ENCODE measurements at regions not wholly inside any gene's neighbourhood (a gene's known extent, or its start where the extent isn't known, plus 50 kb on each side); places are given as distances from the start of the nearest gene placed in this dataset.

DNA sequence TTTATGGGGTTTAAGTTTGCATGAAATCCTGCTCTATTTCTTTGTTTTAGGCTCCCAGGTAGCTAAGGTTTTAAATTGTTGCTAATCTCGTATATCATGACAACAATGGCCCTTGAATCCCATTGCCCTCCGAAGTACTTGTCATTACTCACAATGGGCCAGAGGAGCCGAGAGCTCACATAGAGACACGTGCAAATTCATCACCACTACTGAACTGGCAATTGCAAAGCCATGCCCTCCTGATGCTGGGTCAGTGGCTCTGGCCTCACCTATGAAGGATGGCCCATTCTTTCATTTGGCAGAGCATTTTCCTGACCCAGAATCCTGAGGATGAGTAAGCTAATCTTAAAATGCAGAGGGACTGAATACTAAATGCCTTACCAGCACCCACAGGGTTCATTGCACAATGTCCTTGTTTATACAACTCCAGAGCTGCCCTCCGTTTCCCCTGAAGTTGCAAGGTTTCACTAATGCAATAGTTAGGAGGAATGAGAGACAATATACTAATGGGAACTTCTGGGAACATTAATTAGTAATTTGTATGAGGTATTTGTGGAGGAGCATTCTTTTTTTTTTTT is 71.6 kb upstream of the GAREM1 start:
- DNase-seq, result peak; percentile 14

DNA sequence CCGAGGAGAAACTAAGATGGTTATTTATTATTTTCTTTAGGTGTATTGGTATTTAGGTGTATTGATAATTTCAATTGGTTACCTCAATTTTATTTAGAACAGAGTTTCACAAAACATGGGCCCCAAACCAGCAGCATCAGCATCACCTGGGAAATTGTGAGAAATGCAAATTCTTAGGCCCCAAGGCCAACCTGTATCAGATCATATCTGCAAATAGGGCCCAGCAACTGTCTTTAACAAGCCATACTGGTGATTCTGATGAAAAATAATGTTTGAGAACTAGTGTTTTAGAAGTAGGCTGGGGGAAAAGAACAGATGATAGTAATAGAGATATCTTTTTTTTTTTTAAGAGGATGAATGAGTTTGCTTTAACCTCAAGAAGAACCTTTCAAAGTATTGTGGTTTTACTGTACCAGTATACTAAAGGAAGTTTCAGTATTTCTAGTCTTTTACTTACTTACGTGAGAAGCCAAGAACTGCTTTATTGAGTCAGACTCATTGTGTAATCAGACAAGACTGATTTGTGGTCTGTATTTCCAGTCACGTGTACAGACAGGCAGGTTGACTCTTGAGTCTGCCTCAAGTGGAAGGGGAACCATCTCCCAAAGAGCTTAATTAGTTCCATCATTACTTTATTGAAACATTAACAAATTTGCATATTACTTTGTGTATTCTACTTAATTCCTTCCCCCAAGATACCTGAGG is 60.4 kb upstream of the GAREM1 start:
- peak; percentile 39 for DNase-seq

DNA sequence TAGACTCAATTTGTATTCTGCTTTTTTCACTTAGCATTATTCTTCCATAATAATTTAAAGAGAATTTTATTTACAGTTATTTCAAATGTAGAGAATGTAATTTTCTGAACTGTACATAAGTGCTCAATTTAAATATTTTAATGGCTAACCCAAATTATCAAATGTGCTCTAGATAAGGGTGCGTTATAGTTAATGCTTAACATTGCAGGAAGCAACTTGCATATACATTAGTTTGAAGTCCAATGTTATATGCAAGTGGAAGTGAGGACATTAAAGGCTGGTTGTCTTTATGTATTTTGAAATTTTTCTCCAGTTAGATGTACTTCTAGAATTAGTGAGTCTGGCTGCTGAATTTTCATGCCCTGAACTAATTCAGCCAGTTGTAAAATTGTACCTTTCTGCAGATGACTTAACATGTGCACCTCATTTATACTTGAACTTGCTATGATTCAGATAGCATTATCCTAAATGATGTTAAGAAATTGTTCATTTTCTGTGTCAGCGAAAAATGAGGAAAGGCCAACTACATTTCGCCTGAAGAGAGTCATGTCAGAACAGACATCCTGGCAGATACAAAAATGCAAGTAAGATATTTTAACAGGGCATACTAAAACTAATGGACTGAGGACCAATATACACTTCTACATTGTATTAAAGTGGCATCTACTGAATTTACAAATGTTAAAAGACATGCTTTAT is 59.2 kb upstream of the GAREM1 start:
- no peak for DNase-seq

DNA sequence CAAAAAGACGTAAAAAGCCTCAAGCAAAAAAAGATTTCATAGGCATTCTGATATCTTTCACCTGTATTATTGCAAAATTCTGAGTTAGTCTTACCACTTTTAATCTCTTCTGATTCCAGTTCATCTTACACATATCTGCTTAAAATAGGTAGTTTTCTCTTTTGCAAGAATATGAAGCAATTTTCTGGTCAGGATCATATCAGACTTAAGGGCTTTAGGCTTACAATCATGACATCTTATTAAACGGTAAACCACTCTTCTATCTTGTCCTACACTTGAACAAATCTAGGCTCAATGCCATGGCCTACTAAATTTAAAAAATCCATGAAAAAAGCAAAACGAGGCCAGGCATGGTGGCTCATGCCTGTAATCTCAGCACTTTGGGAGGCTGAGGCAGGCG is 50.1 kb upstream of the GAREM1 start:
- no peak for DNase-seq
